K562 (cell line): ENCODE measurements at regions not wholly inside any gene's neighbourhood (a gene's known extent, or its start where the extent isn't known, plus 50 kb on each side); places are given as distances from the start of the nearest gene placed in this dataset.

Experiments
- ATAC-seq: fragments of 200-7000 bp; cut with Tn5 transposase; 3 replicates; pipeline ENCODE4 v1.9.1; 2020; ENCODE audit warnings: moderate library complexity
- BruUV-seq: library from RNA; stranded (reverse); fragments of 400-500 nt; replicated peaks from 2 replicates; lab custom pipeline; 2021; lab: Mats Ljungman, UMichigan
- CTCF ChIA-PET: fragments of 300-600 bp; formaldehyde crosslinking; extraction: SDS; loops from one replicate; lab custom pipeline; 2021; ENCODE audit warnings: low intra/inter-chr PET ratio; lab: Yijun Ruan, JAX
- POLR2A ChIA-PET: fragments of 300-600, 350-650 bp; sonication (Branson Sonifier 250); formaldehyde crosslinking; extraction: SDS; loops from one replicate; lab custom pipeline; 2021; ENCODE audit warnings: antibody characterized with exemption, inconsistent platforms; lab: Yijun Ruan, JAX
- DNase-seq, 4 experiments: peaks; one replicate each; pipeline versions ENCODE4 v3.0.0 to v3.0.0-alpha.2; 2011 to 2018; ENCODE audit warnings: low spot score in 3 of 4, mixed read lengths in 3 of 4; ENCODE audit errors: extremely low read depth in 1 of 4
- FAIRE-seq: peaks from 2 replicates; lab custom pipeline; 2011; peaks lifted over from hg19 to GRCh38; lab: Jason Lieb, UNC
- H2AFZ ChIP-seq: 2 replicates; pipeline ENCODE4 v1.6.0; 2011; ENCODE audit warnings: low read depth, low read length, control low read depth, inconsistent platforms
- H3K27ac ChIP-seq: fragments of 200-600 bp; 3 replicates; pipeline ENCODE4 v1.8.0; 2011; ENCODE audit warnings: low read depth, mild to moderate bottlenecking, control low read depth, inconsistent platforms, low read length, moderate library complexity, mixed read lengths; ENCODE audit errors: extremely low read depth
- H3K27me3 ChIP-seq, 2 experiments: fragments of 300-600 bp in 1 of 2; 2 replicates in 1 of 2; 3 replicates in 1 of 2; pipeline versions ENCODE4 v1.6.0 to v1.8.0; 2011; ENCODE audit warnings: inconsistent platforms in 2 of 2, low read length in 2 of 2, mild to moderate bottlenecking in 1 of 2, mixed read lengths in 1 of 2, moderate library complexity in 1 of 2; ENCODE audit not compliant: control insufficient read depth in 2 of 2, insufficient read depth in 2 of 2
- H3K36me3 ChIP-seq: fragments of 300-600 bp; 3 replicates; pipeline ENCODE4 v1.8.0; 2011; ENCODE audit warnings: mild to moderate bottlenecking, low read length, inconsistent platforms; ENCODE audit not compliant: control insufficient read depth, insufficient read depth
- H3K4me1 ChIP-seq, 2 experiments: fragments of 200-600 bp in 1 of 2; replicated peaks in 1 of 2; 2 replicates in 1 of 2; 3 replicates in 1 of 2; pipeline versions ENCODE4 v1.5.1 to v1.8.0; 2011; ENCODE audit warnings: inconsistent platforms in 2 of 2, low read length in 2 of 2, mild to moderate bottlenecking in 1 of 2, mixed read lengths in 1 of 2, moderate library complexity in 1 of 2; ENCODE audit not compliant: control insufficient read depth in 2 of 2, insufficient read depth in 2 of 2
- H3K4me2 ChIP-seq: 2 replicates; pipeline ENCODE4 v1.6.1; 2011; ENCODE audit warnings: low read length, control low read depth, inconsistent platforms, mixed read lengths; ENCODE audit not compliant: insufficient read depth
- H3K4me3 ChIP-seq: fragments of 200-600 bp; sonication (generic), shearing (Covaris generic); 2 replicates; pipeline ENCODE4 v1.5.1; 2016; ENCODE audit warnings: control low read depth, inconsistent platforms
- H3K79me2 ChIP-seq: fragments of 200-600 bp; 3 replicates; pipeline ENCODE4 v1.8.0; 2011; ENCODE audit warnings: low read length, inconsistent platforms; ENCODE audit not compliant: control insufficient read depth, insufficient read depth
- H3K9ac ChIP-seq, 2 experiments: 2 replicates each; pipeline versions ENCODE4 v1.6.0 to v1.6.1; 2011; ENCODE audit warnings: low read depth in 2 of 2, low read length in 2 of 2, control low read depth in 1 of 2, inconsistent platforms in 1 of 2, mild to moderate bottlenecking in 1 of 2, mixed read lengths in 1 of 2; ENCODE audit not compliant: insufficient read depth in 1 of 2
- H3K9me1 ChIP-seq: one replicate; pipeline ENCODE4 v1.6.0; 2011; ENCODE audit warnings: inconsistent platforms, mild to moderate bottlenecking, low read length, moderate library complexity; ENCODE audit not compliant: control insufficient read depth, insufficient read depth
- H3K9me3 ChIP-seq: replicated peaks from 2 replicates; pipeline ENCODE4 v1.5.1; 2011; ENCODE audit warnings: low read depth, low read length, inconsistent platforms; ENCODE audit not compliant: control insufficient read depth, insufficient read depth
- H4K20me1 ChIP-seq: replicated peaks from 2 replicates; pipeline ENCODE4 v1.6.1; 2011; ENCODE audit warnings: low read length, inconsistent platforms, mixed read lengths; ENCODE audit not compliant: control insufficient read depth, insufficient read depth
- NFIC ChIP-seq: fragments of 450-650 bp; IDR thresholded peaks from 2 replicates; pipeline ENCODE4 v1.6.1; 2017; ENCODE audit warnings: mild to moderate bottlenecking, inconsistent platforms
- SAFB2 ChIP-seq: fragments of 200-400 bp; formaldehyde crosslinking; IDR thresholded peaks from 2 replicates; pipeline ENCODE4 v1.6.1; 2018; ENCODE audit warnings: borderline replicate concordance, low read length, low read depth, moderate library complexity; ENCODE audit not compliant: severe bottlenecking
- ZBTB8A ChIP-seq: fragments of 450-650 bp; IDR thresholded peaks from 2 replicates; pipeline ENCODE4 v1.6.1; 2018; ENCODE audit warnings: mild to moderate bottlenecking, moderate library complexity; ENCODE audit not compliant: partially characterized antibody
- ZNF408 ChIP-seq: fragments of 250-450 bp; sonication (Bioruptor Pico); IDR thresholded peaks from 2 replicates; pipeline ENCODE4 v1.4.0; 2020; ENCODE audit warnings: low read depth, mild to moderate bottlenecking, moderate library complexity
- ZNF780A ChIP-seq: fragments of 250-450 bp; sonication (Bioruptor Pico); IDR thresholded peaks from 2 replicates; pipeline ENCODE4 v1.5.0; 2021; ENCODE audit warnings: mild to moderate bottlenecking
- WGBS: fragments of 100-300 bp; shearing (Covaris generic); methylation state at CpG from one replicate; pipeline ENCODE4 v1.1.6; 2016; ENCODE audit warnings: low coverage, mixed read lengths; ENCODE audit not compliant: insufficient coverage; ENCODE audit errors: missing lambda C conversion rate; 5-methylcytosine and 5-hydroxymethylcytosine counted together
- in situ Hi-C: fragments of 300-500 bp; cut with MboI; formaldehyde crosslinking; loops from 4 replicates; pipeline ENCODE4 v1.15.0; 2018; ENCODE audit warnings: inconsistent platforms, mixed read lengths
- intact Hi-C: fragments of 100-400 bp; cut with micrococcal nuclease; formaldehyde crosslinking; loops from 2 replicates; pipeline ENCODE4 v1.14.2; 2022
- TF ChIP-seq, protein P1 (sequence below): fragments of 250-450 bp; sonication (Bioruptor Pico); IDR thresholded peaks from 2 replicates; pipeline ENCODE4 v1.8.0; 2021; ENCODE audit warnings: mild to moderate bottlenecking, moderate library complexity

DNA sequence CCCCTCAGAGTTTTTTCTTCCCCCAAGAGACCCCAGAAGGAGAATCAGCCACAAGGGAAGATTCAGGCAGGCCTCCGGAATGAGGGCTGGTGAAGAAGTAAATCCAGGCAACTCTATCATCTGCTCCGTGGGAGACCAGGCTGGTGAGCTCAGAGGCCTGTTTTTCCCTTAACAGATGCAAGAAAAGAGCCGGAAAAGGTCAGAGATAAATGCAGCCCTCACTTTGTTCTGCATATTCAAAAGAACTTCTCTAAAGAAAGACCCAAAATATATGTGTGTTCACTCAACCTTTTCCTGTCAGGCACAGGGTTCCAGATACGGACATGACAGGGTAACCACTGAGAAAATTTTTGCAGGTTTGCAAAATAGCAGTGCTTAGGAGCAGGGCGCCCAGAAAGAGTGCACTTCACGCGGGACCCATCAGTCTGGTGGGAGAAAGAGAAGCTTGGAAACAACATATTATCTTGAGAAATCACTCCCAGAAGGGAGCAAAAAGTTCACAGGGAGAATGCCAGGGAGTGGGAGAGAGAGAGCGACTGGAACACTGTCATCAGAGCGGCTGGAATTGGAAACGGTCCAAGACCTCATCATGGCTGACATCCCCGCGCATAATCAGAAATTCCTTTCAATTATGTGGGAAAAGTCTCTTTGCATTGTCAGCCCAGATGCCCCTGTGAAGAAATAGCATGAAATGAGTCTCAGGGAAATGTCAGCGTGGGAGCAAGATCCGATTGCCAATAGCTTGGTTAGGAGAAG lies 244.8 kb upstream of the SLC14A2 start:
- H2AFZ ChIP-seq, result no peak overlapping the region
- ATAC-seq (no peak), FAIRE-seq (no peak), DNase-seq (no peak)
- no peak overlapping the region for H3K4me2 ChIP-seq
- ChIA-PET POLR2A (no interaction called here), CTCF (no interaction called here)
- intact Hi-C loops, result no loop called here
- H3K9ac ChIP-seq, result no peak overlapping the region
- H3K4me3 ChIP-seq, result no peak overlapping the region
- H3K79me2 ChIP-seq, result no peaks in the 10 kb centered on the region
- H4K20me1 ChIP-seq, result no peaks in the 10 kb centered on the region
- no peaks in the 10 kb centered on the region for H3K9me1 ChIP-seq
- in situ Hi-C loops, result no loop called here
- H3K4me1 ChIP-seq, result no peaks in the 10 kb centered on the region
- H3K36me3 ChIP-seq, result no peaks in the 10 kb centered on the region
- no TSS peak for BruUV-seq
- WGBS, result 6% methylated on average over 11 of the region's 14 CpGs
- H3K27me3 ChIP-seq, result no peaks in the 10 kb centered on the region
- no peak overlapping the region for H3K27ac ChIP-seq
- no peaks in the 10 kb centered on the region for H3K9me3 ChIP-seq
- TF ChIP-seq, protein P1, sequence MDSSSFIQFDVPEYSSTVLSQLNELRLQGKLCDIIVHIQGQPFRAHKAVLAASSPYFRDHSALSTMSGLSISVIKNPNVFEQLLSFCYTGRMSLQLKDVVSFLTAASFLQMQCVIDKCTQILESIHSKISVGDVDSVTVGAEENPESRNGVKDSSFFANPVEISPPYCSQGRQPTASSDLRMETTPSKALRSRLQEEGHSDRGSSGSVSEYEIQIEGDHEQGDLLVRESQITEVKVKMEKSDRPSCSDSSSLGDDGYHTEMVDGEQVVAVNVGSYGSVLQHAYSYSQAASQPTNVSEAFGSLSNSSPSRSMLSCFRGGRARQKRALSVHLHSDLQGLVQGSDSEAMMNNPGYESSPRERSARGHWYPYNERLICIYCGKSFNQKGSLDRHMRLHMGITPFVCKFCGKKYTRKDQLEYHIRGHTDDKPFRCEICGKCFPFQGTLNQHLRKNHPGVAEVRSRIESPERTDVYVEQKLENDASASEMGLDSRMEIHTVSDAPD (CRISPR knock-in tag), result no peak
- no peak for TF ChIP-seq SAFB2
- TF ChIP-seq ZBTB8A, result no peak
- TF ChIP-seq ZNF780A (CRISPR knock-in tag), result no peak
- 0 out of 2 replicates have a peak, but pooled peaks have one; percentile 8 for TF ChIP-seq NFIC
- no peak for TF ChIP-seq ZNF408 (CRISPR knock-in tag)
- TF ChIP-seq, all 486 proteins: peak for 1
